ENCODE measurements at regions not wholly inside any gene's neighbourhood (a gene's known extent, or its start where the extent isn't known, plus 50 kb on each side); places are given as distances from the start of the nearest gene placed in this dataset.
"Not testable (repeated sequence)": the region's sequence is repeated elsewhere in the genome, so short reads cannot be mapped to it uniquely, and the experiment has no call there.

DNA sequence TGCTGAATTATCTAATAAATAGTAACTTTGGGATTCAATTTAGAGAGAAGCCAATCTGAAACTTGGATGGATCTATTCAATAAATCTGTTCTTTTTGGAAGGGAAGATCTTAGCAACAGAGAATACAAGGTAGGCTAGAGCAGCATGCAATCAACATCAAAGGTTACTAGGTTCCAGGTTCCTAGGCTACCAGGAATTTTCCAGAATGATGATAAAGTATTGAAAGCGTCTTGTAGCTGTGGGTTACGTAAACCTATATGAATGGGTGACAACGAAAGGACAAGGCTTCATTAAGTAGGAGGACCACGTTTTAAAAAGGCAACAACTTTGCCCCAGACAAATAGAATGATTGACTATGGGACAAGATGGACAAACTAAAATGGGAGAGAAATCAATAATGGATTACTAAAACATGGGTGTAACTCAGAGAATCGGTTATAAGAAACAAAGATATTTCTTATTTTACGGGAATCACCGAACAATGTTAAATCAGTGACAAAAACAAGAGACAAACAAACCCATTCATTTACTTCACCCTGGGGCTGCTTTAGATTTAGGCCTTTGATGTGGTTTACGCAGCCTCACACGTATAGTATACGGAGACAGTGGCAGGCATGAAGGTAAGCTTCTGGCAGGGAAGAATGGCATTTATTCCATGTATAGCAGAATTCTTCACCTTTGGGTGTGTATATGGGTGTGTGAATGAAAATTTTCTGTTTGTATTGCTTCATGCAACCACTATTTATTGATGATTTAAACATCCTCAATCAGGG lies 732.6 kb upstream of the PABPC4L start:
- 83 to 84% methylated on average over 10 of the region's 10 CpGs for WGBS, 2 donors

DNA sequence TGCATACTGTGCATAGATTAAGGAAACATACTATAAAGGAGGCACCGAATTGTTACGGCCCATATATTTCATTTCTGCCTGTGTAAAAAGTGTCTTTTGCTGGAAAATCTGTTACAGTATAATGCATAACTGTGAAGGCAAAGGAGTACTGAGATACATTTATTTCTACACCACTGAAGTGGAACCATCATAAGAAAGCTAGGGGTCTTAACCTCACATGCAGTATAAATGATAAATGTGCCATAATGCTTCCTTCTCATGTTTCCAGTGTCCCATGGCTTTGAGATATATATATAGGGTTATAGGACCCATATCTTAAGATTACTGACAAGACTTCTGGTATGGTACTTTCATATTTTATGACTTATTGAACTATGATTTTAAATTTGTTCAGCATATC lies 713.8 kb upstream of the PABPC4L start:
- WGBS, 2 donors: 93 to 95% methylated on average over 2 of the region's 2 CpGs
- H3K4me1 ChIP-seq: no peaks in the 10 kb centered on the region
- no peak for TF ChIP-seq POLR2A (IDR thresholded peaks at IDR 0.05)
- TF ChIP-seq, protein P1, sequence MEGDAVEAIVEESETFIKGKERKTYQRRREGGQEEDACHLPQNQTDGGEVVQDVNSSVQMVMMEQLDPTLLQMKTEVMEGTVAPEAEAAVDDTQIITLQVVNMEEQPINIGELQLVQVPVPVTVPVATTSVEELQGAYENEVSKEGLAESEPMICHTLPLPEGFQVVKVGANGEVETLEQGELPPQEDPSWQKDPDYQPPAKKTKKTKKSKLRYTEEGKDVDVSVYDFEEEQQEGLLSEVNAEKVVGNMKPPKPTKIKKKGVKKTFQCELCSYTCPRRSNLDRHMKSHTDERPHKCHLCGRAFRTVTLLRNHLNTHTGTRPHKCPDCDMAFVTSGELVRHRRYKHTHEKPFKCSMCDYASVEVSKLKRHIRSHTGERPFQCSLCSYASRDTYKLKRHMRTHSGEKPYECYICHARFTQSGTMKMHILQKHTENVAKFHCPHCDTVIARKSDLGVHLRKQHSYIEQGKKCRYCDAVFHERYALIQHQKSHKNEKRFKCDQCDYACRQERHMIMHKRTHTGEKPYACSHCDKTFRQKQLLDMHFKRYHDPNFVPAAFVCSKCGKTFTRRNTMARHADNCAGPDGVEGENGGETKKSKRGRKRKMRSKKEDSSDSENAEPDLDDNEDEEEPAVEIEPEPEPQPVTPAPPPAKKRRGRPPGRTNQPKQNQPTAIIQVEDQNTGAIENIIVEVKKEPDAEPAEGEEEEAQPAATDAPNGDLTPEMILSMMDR (IDR thresholded peaks at IDR 0.05): no peak
- H3K9me3 ChIP-seq: no peaks in the 10 kb centered on the region
- no peak for DNase-seq
- no peaks in the 10 kb centered on the region for H3K27me3 ChIP-seq
- no peaks in the 10 kb centered on the region for H3K36me3 ChIP-seq
- H3K4me3 ChIP-seq (replicated peaks in 1 of 3): no peak overlapping the region
- no peak overlapping the region for H3K27ac ChIP-seq
- intact Hi-C loops (cut with DNase I): no loop called here

More for the DNA sequence above, 732.6 kb upstream of the PABPC4L start:
- Histone ChIP-seq H3K27ac (no peak overlapping the region), H3K9me3 (no peaks in the 10 kb centered on the region), H3K4me3 (replicated peaks in 1 of 3) (no peak overlapping the region), H3K4me1 (no peaks in the 10 kb centered on the region), H3K36me3 (no peaks in the 10 kb centered on the region), H3K27me3 (no peaks in the 10 kb centered on the region)
- intact Hi-C loops (cut with DNase I): no loop called here
- no peak for DNase-seq
- TF ChIP-seq, protein P1 (IDR thresholded peaks at IDR 0.05): no peak

DNA sequence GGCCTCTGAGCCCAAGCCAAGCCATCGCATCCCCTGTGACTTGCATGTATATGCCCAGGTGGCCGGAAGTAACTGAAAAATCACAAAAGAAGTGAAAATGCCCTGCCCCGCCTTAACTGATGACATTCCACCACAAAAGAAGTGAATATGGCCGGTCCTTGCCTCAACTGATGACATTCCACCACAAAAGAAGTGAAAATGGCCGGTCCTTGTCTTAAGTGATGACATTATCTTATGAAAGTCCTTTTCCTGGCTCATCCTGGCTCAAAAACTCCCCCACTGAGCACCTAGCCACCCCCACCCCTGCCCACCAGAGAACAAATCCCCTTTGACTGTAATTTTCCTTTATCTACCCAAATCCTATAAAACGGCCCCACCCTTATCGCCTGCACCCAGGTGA lies 712.7 kb upstream of the PABPC4L start:
- H3K27ac ChIP-seq; H3K9me3 ChIP-seq; intact Hi-C loops (cut with DNase I): not testable (repeated sequence)

DNA sequence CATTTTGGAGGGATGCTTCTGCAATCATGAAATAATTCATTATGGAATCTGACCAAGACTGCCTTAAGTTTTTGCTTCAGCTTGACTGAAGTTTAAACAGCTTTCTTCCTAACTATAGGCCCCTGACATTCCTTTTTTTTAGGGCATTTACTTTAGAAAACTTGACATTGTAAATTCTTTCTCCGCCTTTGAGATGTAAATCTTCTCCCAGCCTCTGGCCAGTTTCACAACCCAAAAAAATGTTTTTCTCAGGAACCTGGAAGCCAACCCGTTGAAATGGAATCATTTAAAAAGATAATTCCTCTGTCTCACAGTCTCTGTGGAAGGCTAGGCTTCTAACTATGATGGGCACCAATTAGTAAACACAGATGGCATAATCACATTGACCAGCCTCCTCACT lies 710.4 kb upstream of the PABPC4L start:
- intact Hi-C loops (cut with DNase I): no loop called here
- H3K9me3 ChIP-seq: no peaks in the 10 kb centered on the region
- DNase-seq: no peak
- H3K36me3 ChIP-seq: no peaks in the 10 kb centered on the region
- no peaks in the 10 kb centered on the region for H3K4me1 ChIP-seq
- no peaks in the 10 kb centered on the region for H3K27me3 ChIP-seq
- 49 to 50% methylated on average over 2 of the region's 2 CpGs for WGBS, 2 donors
- no peak overlapping the region for H3K27ac ChIP-seq
- H3K4me3 ChIP-seq (replicated peaks in 1 of 3): no peak overlapping the region
- no peak for TF ChIP-seq POLR2A (IDR thresholded peaks at IDR 0.05)
- TF ChIP-seq, protein P1 (IDR thresholded peaks at IDR 0.05): no peak

More for the DNA sequence above, 712.7 kb upstream of the PABPC4L start:
- H3K4me3 ChIP-seq (replicated peaks in 1 of 3); DNase-seq; H3K4me1 ChIP-seq; H3K27me3 ChIP-seq; H3K36me3 ChIP-seq: not testable (repeated sequence)
- WGBS, 2 donors: 79 to 84% methylated on average over 7 of the region's 7 CpGs

DNA sequence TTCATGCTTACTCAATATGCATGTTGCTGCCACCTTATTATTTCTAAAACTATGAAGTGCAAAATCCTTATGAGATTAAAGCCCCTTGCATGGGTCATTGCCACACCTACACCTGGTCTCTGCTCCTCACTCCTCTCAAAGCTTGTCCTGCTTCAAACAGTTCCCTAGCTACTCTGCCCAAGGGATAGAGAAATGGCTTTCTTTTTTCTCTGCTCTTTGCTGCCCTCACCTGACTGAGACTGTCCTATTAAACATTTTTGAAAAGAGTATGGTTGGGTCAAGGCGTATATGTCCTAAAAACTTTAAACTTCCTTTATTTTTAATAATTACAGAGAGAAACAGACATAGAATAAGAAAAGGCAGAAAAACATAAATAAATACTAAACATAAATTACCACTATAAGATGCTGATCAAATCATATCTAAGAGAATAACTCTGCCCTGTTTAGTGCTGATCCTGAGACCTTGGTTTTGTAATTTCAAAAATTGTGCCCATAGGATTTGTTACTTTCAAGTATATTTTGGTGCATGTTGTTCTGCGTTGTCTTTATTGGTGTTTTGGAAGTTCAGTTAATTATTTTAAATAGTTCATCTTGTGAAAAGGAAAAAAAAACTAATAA lies 704.9 kb upstream of the PABPC4L start:
- Histone ChIP-seq H3K27me3 (no peaks in the 10 kb centered on the region), H3K9me3 (no peaks in the 10 kb centered on the region), H3K27ac (no peak overlapping the region), H3K36me3 (no peaks in the 10 kb centered on the region), H3K4me3 (replicated peaks in 1 of 3) (no peak overlapping the region), H3K4me1 (no peaks in the 10 kb centered on the region)
- TF ChIP-seq POLR2A (IDR thresholded peaks at IDR 0.05): no peak
- TF ChIP-seq, protein P1 (IDR thresholded peaks at IDR 0.05): peak in 3 of 6 experiments; percentile 29 to 35 (median 32)
- intact Hi-C loops (cut with DNase I): no loop called here
- WGBS, 2 donors: 64 to 66% methylated on average over 2 of the region's 2 CpGs
- DNase-seq: peak in 1 of 2 donors; percentile 1

Data from thyroid gland (tissue), 4 donors.